GM12878 (cell line): ENCODE measurements at regions not wholly inside any gene's neighbourhood (a gene's known extent, or its start where the extent isn't known, plus 50 kb on each side); places are given as distances from the start of the nearest gene placed in this dataset.

ENCODE experiments used
- ATAC-seq: fragments of 200-7000 bp; cut with Tn5 transposase; 3 replicates; pipeline ENCODE4 v1.9.1; 2020; ENCODE audit warnings: mild to moderate bottlenecking, moderate library complexity
- BruUV-seq: library from RNA; stranded (reverse); fragments of 400-500 nt; replicated peaks from 2 replicates; lab custom pipeline; 2021; lab: Mats Ljungman, UMichigan
- CTCF ChIA-PET: fragments of 300-600 bp; sonication (Branson Sonifier 250); formaldehyde crosslinking; extraction: SDS; loops from one replicate; lab custom pipeline; 2021; ENCODE audit warnings: inconsistent platforms; lab: Yijun Ruan, JAX
- POLR2A ChIA-PET: fragments of 350-600 bp; formaldehyde crosslinking; extraction: SDS; loops from one replicate; lab custom pipeline; 2021; ENCODE audit warnings: inconsistent platforms; lab: Charles Lee
- RAD21 ChIA-PET: fragments of 300-600 bp; sonication (Branson Sonifier 250); formaldehyde crosslinking; loops from one replicate; lab custom pipeline; 2023; ENCODE audit warnings: antibody characterized with exemption; ENCODE audit not compliant: unreplicated experiment; lab: Charles Lee
- SMC1A ChIA-PET: fragments of 300-600 bp; sonication (Branson Sonifier 250); formaldehyde crosslinking; loops from one replicate; lab custom pipeline; 2023; ENCODE audit not compliant: unreplicated experiment, uncharacterized antibody; lab: Charles Lee
- DNase-seq: peaks from one replicate; pipeline ENCODE4 v3.0.0-alpha.2; 2011; ENCODE audit warnings: low read depth, low spot score
- FAIRE-seq: peaks from 3 replicates; lab custom pipeline; 2011; peaks lifted over from hg19 to GRCh38; lab: Jason Lieb, UNC
- H2AFZ ChIP-seq: 2 replicates; pipeline ENCODE4 v1.6.0; 2011; ENCODE audit warnings: low read depth, low read length, control low read depth; ENCODE audit not compliant: control insufficient read depth
- H3K27ac ChIP-seq: 2 replicates; pipeline ENCODE4 v1.5.1; 2011; ENCODE audit warnings: control low read depth; ENCODE audit not compliant: control insufficient read depth, insufficient read depth
- H3K27me3 ChIP-seq, 2 experiments: replicated peaks in 1 of 2; 2 replicates each; pipeline versions ENCODE4 v1.6.0 to v1.6.1; 2011; ENCODE audit warnings: low read length in 1 of 2; ENCODE audit not compliant: control insufficient read depth in 2 of 2, insufficient read depth in 2 of 2
- H3K36me3 ChIP-seq, 2 experiments: 2 replicates each; pipeline ENCODE4 v1.5.1; 2011; ENCODE audit warnings: low read length in 1 of 2; ENCODE audit not compliant: control insufficient read depth in 2 of 2, insufficient read depth in 2 of 2
- H3K4me1 ChIP-seq: 2 replicates; pipeline ENCODE4 v1.6.1; 2011; ENCODE audit warnings: mild to moderate bottlenecking, low read length, moderate library complexity, mixed read lengths; ENCODE audit not compliant: control insufficient read depth, insufficient read depth
- H3K4me2 ChIP-seq: 2 replicates; pipeline ENCODE4 v1.6.0; 2011; ENCODE audit warnings: control low read depth; ENCODE audit not compliant: control insufficient read depth, insufficient read depth
- H3K4me3 ChIP-seq: fragments of 200-600 bp; sonication (generic); 2 replicates; pipeline ENCODE4 v1.5.1; 2016
- H3K79me2 ChIP-seq: 2 replicates; pipeline ENCODE4 v1.6.0; 2011; ENCODE audit warnings: low read length; ENCODE audit not compliant: control insufficient read depth, insufficient read depth
- H3K9ac ChIP-seq: 2 replicates; pipeline ENCODE4 v1.8.0; 2011; ENCODE audit warnings: low read length, control low read depth, mixed read lengths; ENCODE audit not compliant: control insufficient read depth, insufficient read depth
- H3K9me3 ChIP-seq: replicated peaks from 3 replicates; pipeline ENCODE4 v1.5.1; 2011; ENCODE audit warnings: mild to moderate bottlenecking, low read length; ENCODE audit not compliant: control insufficient read depth, insufficient read depth
- H4K20me1 ChIP-seq: 2 replicates; pipeline ENCODE4 v1.6.0; 2011; ENCODE audit not compliant: control insufficient read depth, insufficient read depth
- BCL11A ChIP-seq: IDR thresholded peaks from 2 replicates; pipeline ENCODE4 v1.6.1; 2011; ENCODE audit warnings: low read depth, low read length
- CEBPB ChIP-seq, 2 experiments: fragments of 150-350 bp in 1 of 2; IDR thresholded peaks; 2 replicates each; pipeline ENCODE4 v1.6.1; 2012 to 2014; ENCODE audit warnings: low read depth in 2 of 2, low read length in 2 of 2, borderline replicate concordance in 1 of 2, inconsistent platforms in 1 of 2
- FOXK2 ChIP-seq: fragments of 450-650 bp; IDR thresholded peaks from 2 replicates; pipeline ENCODE4 v1.6.1; 2017; ENCODE audit warnings: mild to moderate bottlenecking, moderate library complexity
- FOXM1 ChIP-seq: IDR thresholded peaks from 2 replicates; pipeline ENCODE4 v1.6.1; 2012; ENCODE audit warnings: low read depth, mild to moderate bottlenecking, inconsistent platforms, low read length, moderate library complexity
- IRF4 ChIP-seq: IDR thresholded peaks from 2 replicates; pipeline ENCODE4 v1.6.1; 2011; ENCODE audit warnings: low read depth, low read length
- JUNB ChIP-seq: IDR thresholded peaks from 2 replicates; pipeline ENCODE4 v1.6.1; 2016; ENCODE audit warnings: antibody characterized with exemption, mild to moderate bottlenecking
- MEF2B ChIP-seq: fragments of 450-650 bp; IDR thresholded peaks from 2 replicates; pipeline ENCODE4 v1.6.1; 2018; ENCODE audit warnings: mild to moderate bottlenecking, moderate library complexity; ENCODE audit not compliant: partially characterized antibody, poor library complexity, severe bottlenecking
- NFYA ChIP-seq: IDR thresholded peaks from 2 replicates; pipeline ENCODE4 v1.6.1; 2011; ENCODE audit warnings: low read depth, mild to moderate bottlenecking, low read length, improper control_type of control experiment, borderline replicate concordance
- NR2C1 ChIP-seq: fragments of 450-650 bp; IDR thresholded peaks from 2 replicates; pipeline ENCODE4 v1.6.1; 2017; ENCODE audit warnings: antibody characterized with exemption, mild to moderate bottlenecking, moderate library complexity
- SMARCA5 ChIP-seq: fragments of 450-650 bp; IDR thresholded peaks from 2 replicates; pipeline ENCODE4 v1.6.1; 2017; ENCODE audit warnings: mild to moderate bottlenecking
- SREBF1 ChIP-seq: IDR thresholded peaks from 2 replicates; pipeline ENCODE4 v1.6.1; 2012; ENCODE audit warnings: mild to moderate bottlenecking, low read length
- STAT1 ChIP-seq: fragments of 450-650 bp; conservative IDR thresholded peaks from 2 replicates; pipeline ENCODE4 v1.6.1; 2014; ENCODE audit warnings: antibody characterized with exemption, mild to moderate bottlenecking
- YY1 ChIP-seq: IDR thresholded peaks from 2 replicates; pipeline ENCODE4 v1.6.1; 2011; ENCODE audit warnings: low read depth, mild to moderate bottlenecking, low read length
- ZBTB40 ChIP-seq: fragments of 450-650 bp; IDR thresholded peaks from 2 replicates; pipeline ENCODE4 v1.6.1; 2016; ENCODE audit warnings: mild to moderate bottlenecking, moderate library complexity, borderline replicate concordance
- ZNF274 ChIP-seq: IDR thresholded peaks from one replicate; pipeline ENCODE4 v1.8.0; 2011; ENCODE audit not compliant: insufficient read length, insufficient read depth
- WGBS: methylation state at CpG from one replicate; pipeline ENCODE4 v1.1.6; 2016; ENCODE audit warnings: low lambda C conversion rate; ENCODE audit not compliant: insufficient replicate concordance, insufficient coverage; ENCODE audit errors: missing lambda C conversion rate; 5-methylcytosine and 5-hydroxymethylcytosine counted together
- in situ Hi-C: fragments of 300-500 bp; cut with MboI; formaldehyde crosslinking; loops from 9 replicates; pipeline ENCODE4 v1.14.3; 2018; ENCODE audit warnings: mixed read lengths
- intact Hi-C: fragments of 100-400 bp; cut with micrococcal nuclease; formaldehyde crosslinking; loops from one replicate; pipeline ENCODE4 v1.14.2; 2022; ENCODE audit not compliant: unreplicated experiment
- TF ChIP-seq, protein P1 (sequence below): fragments of 450-650 bp; formaldehyde crosslinking; IDR thresholded peaks from 2 replicates; pipeline ENCODE4 v1.4.0; 2022; ENCODE audit warnings: mild to moderate bottlenecking, moderate library complexity
- TF ChIP-seq, protein P2 (sequence below): fragments of 450-650 bp; conservative IDR thresholded peaks from 2 replicates; pipeline ENCODE4 v1.6.1; 2017; ENCODE audit warnings: mild to moderate bottlenecking, moderate library complexity

GRCh38 chr4:11298451-11298850 lies 130.2 kb downstream of the HS3ST1 start:
- no TSS peak for BruUV-seq
- Histone ChIP-seq H3K27ac (no peak overlapping the region), H3K4me2 (no peak overlapping the region), H4K20me1 (no peaks in the 10 kb centered on the region), H3K36me3 (no peaks in the 10 kb centered on the region), H3K4me3 (no peak overlapping the region), H2AFZ (no peak overlapping the region), H3K79me2 (no peaks in the 10 kb centered on the region), H3K9ac (no peak overlapping the region), H3K27me3 (no peaks in the 10 kb centered on the region), H3K9me3 (no peaks in the 10 kb centered on the region; the same call in 2 of the 3 replicates), H3K4me1 (no peaks in the 10 kb centered on the region)
- in situ Hi-C loops, result no loop called here
- ATAC-seq (no peak), DNase-seq (no peak), FAIRE-seq (no peak)
- 96% methylated on average over 1 of the region's 1 CpG for WGBS
- TF ChIP-seq SMARCA5, result no peak
- TF ChIP-seq YY1, result no peak
- TF ChIP-seq ZNF274, result no peak
- TF ChIP-seq IRF4, result no peak
- no peak for TF ChIP-seq ZBTB40
- TF ChIP-seq SREBF1, result no peak
- TF ChIP-seq BCL11A, result no peak
- TF ChIP-seq JUNB, result no peak
- TF ChIP-seq MEF2B, result no peak
- TF ChIP-seq, protein P1, sequence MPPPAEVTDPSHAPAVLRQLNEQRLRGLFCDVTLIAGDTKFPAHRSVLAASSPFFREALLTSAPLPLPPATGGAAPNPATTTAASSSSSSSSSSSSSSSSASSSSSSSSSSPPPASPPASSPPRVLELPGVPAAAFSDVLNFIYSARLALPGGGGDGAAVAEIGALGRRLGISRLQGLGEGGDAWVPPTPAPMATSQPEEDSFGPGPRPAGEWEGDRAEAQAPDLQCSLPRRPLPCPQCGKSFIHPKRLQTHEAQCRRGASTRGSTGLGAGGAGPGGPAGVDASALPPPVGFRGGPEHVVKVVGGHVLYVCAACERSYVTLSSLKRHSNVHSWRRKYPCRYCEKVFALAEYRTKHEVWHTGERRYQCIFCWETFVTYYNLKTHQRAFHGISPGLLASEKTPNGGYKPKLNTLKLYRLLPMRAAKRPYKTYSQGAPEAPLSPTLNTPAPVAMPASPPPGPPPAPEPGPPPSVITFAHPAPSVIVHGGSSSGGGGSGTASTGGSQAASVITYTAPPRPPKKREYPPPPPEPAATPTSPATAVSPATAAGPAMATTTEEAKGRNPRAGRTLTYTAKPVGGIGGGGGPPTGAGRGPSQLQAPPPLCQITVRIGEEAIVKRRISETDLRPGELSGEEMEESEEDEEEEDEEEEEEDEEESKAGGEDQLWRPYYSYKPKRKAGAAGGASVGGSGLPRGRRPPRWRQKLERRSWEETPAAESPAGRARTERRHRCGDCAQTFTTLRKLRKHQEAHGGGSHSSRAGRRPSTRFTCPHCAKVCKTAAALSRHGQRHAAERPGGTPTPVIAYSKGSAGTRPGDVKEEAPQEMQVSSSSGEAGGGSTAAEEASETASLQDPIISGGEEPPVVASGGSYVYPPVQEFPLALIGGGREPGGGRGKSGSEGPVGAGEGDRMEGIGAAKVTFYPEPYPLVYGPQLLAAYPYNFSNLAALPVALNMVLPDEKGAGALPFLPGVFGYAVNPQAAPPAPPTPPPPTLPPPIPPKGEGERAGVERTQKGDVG (CRISPR knock-in tag), result no peak
- TF ChIP-seq, protein P2, sequence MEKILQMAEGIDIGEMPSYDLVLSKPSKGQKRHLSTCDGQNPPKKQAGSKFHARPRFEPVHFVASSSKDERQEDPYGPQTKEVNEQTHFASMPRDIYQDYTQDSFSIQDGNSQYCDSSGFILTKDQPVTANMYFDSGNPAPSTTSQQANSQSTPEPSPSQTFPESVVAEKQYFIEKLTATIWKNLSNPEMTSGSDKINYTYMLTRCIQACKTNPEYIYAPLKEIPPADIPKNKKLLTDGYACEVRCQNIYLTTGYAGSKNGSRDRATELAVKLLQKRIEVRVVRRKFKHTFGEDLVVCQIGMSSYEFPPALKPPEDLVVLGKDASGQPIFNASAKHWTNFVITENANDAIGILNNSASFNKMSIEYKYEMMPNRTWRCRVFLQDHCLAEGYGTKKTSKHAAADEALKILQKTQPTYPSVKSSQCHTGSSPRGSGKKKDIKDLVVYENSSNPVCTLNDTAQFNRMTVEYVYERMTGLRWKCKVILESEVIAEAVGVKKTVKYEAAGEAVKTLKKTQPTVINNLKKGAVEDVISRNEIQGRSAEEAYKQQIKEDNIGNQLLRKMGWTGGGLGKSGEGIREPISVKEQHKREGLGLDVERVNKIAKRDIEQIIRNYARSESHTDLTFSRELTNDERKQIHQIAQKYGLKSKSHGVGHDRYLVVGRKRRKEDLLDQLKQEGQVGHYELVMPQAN, result no peak
- no peak for TF ChIP-seq NR2C1
- TF ChIP-seq STAT1, result no peak
- no peak for TF ChIP-seq CEBPB (IDR thresholded peaks at IDR 0.05; ENCODE audit: borderline replicate concordance in 1 of 2, low read depth in 2 of 2, low read length in 2 of 2)
- no peak for TF ChIP-seq FOXK2
- no peak for TF ChIP-seq NFYA
- no peak for TF ChIP-seq FOXM1
- CTCF ChIA-PET, result no interaction called here
- SMC1A ChIA-PET, result interaction anchor here (0.6 to 1.3 kb wide), 2 partner anchors 22 to 30 kb away, joined by 3 to 5 read pairs; no protein-coding TSS in a partner anchor
- RAD21 ChIA-PET, result interaction anchor here (0.6 to 0.7 kb wide), 2 partner anchors 121 to 510 kb away, joined by 3 read pairs; no protein-coding TSS in a partner anchor
- POLR2A ChIA-PET, result no interaction called here
- intact Hi-C loops, result no loop called here
